ENCODE measurements at regions not wholly inside any gene's neighbourhood (a gene's known extent, or its start where the extent isn't known, plus 50 kb on each side); places are given as distances from the start of the nearest gene placed in this dataset.

DNA sequence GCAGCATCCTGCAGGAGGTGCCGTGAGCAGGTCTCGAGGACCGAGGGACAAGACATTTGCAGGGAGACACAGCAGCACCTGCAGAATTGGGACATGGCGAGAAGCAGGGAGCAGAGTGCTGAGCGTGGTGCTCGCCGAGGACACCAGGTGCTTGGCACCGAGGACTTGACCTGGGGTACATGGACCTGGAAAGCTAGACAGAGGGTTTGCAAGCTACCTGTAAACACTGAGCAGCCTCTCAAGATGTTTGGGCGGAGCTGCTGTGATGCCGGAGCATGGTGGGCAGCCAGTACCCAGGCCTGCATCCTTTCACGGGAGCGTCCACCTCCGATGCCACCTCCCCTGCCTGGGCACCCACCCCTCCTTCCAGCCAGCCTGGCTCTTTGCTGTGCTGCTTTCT, 773.2 kb downstream of the TBC1D22A start:
- no peak for DNase-seq (ENCODE audit: low read depth)
- TF ChIP-seq, protein P1, sequence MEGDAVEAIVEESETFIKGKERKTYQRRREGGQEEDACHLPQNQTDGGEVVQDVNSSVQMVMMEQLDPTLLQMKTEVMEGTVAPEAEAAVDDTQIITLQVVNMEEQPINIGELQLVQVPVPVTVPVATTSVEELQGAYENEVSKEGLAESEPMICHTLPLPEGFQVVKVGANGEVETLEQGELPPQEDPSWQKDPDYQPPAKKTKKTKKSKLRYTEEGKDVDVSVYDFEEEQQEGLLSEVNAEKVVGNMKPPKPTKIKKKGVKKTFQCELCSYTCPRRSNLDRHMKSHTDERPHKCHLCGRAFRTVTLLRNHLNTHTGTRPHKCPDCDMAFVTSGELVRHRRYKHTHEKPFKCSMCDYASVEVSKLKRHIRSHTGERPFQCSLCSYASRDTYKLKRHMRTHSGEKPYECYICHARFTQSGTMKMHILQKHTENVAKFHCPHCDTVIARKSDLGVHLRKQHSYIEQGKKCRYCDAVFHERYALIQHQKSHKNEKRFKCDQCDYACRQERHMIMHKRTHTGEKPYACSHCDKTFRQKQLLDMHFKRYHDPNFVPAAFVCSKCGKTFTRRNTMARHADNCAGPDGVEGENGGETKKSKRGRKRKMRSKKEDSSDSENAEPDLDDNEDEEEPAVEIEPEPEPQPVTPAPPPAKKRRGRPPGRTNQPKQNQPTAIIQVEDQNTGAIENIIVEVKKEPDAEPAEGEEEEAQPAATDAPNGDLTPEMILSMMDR (IDR thresholded peaks at IDR 0.05; ENCODE audit: control insufficient read depth, insufficient read depth, low read depth, low read length, missing control alignments): no peak
- H3K4me3 ChIP-seq (ENCODE audit: control insufficient read depth, low read depth, low read length): no peak overlapping the region

DNA sequence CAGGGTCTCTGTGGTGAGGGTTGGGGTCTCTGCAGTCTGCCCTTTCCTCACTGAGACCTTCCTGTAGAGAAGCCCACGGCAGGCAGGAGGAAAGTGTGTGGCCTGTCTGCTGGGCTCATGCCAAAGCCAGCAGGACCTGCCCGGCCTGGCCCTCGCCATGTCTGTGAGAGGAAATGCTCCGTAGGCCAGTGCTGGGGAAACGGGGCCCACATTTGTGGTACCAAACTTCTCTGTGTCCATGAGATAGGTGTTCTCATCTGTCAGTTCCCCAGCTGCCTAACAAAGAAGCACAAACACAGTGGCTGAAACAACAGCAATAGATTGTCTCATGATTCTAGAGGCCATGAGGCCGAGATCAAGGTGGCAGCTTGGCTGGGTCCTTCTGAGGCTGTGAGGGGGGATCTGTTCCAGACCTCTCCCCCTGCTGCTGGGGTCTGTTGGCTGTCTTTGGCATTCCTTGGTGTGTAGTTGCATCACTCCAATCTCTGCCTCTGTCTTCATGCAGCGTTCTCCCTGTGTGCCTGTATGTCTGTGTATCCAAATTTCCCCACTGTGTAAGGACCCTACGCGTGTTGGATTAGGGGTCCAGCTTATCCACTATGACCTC, 772.5 kb downstream of the TBC1D22A start:
- H3K4me3 ChIP-seq (ENCODE audit: control insufficient read depth, low read depth, low read length): no peak overlapping the region
- no peak for DNase-seq (ENCODE audit: low read depth)
- TF ChIP-seq, protein P1 (IDR thresholded peaks at IDR 0.05; ENCODE audit: control insufficient read depth, insufficient read depth, low read depth, low read length, missing control alignments): no peak

DNA sequence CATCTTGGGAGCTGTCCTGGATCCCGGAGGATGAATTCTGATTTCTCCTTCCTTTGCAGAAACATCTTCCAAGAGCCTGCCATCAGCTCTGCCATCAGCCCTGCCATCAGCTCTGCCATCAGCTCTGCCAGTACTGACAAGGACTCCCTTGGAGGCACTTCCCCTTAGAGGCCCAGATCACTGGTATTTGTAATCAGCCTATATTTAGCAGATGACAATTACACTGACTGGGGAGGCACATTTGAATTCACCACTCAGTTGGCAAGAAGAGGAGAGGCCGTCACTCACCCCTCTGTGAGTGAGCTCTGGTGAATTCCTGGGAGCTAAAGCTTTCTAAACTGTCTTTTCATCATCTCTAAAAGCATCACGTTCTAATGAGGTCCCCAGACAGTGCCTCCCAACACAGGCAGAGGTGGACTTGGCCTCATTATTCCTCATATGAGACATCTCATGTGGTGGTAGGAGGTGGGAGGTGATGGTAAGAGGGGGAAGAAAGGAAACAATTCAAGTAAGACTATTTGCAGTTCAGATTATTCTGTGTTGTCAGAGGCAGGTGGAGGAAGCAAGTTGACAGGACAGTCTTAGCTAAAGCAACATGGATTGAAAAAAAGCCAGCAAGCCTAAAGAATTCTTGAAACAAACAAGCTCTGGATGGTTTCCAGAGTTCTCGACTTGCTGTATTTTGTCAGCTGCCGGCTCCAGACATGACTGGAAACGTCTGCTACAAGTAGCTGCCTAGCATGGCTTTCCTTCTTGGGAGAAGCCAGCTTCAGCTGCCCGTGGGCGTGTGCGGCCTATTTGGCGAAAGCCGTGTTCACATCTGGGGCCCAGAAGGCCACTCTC, 771.7 kb downstream of the TBC1D22A start:
- TF ChIP-seq, protein P1 (IDR thresholded peaks at IDR 0.05; ENCODE audit: control insufficient read depth, insufficient read depth, low read depth, low read length, missing control alignments): no peak
- H3K4me3 ChIP-seq (ENCODE audit: control insufficient read depth, low read depth, low read length): no peak overlapping the region
- no peak for DNase-seq (ENCODE audit: low read depth)

DNA sequence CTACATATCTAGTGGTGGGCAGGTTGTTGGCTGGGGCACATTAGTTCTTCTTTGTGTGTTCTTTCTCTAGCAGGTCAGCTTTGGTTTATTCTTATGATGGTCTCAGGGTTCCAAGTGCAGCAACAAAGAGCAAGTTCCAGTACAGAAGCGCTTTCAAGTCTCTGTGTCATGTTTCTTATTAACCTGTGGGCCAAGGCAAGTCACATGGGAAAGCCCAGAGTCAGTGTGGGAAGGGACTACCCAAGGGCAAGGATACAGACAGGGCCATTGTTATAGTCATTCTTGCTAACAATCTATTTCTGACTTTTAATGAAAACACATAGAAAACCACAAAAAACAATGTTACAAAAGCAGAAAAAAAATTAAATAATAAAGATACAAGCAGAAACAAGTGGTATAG, 754.6 kb downstream of the TBC1D22A start:
- no peak for DNase-seq (ENCODE audit: low read depth)
- H3K4me3 ChIP-seq (ENCODE audit: control insufficient read depth, low read depth, low read length): no peak overlapping the region
- TF ChIP-seq, protein P1 (IDR thresholded peaks at IDR 0.05; ENCODE audit: control insufficient read depth, insufficient read depth, low read depth, low read length, missing control alignments): no peak

DNA sequence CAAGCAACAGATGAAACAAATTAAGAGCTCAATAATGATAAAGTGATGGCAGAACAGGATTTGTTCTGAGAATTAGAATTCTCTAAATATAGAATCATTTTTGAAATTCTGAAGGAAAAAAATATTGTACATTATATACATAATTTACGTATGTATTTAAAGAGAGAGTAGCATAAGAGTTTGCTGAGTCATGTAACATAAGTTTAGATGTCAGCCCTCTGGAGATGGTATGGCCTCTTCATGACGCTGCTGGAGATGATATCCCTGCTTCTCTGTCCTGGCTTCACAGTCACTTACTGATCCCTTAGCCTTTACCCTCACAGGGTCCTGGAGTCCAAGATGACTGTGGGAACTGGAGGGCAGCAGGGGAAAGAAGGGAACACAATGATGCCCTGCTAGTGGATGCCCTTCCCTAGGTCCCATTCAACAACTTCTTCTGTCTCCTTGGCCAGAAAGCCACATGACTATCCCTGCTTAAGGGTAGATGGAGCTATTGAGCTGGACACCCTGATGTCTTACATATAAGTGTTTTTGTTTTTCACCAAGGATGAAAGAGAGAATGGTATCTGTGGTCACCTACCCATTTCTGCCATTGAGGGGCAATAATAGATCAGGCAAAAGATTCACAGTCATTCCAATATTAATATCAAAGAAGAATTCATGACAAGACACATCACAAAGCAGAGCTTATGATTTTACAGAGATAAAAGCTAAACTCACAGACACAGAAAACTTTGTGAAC, 753.1 kb downstream of the TBC1D22A start:
- TF ChIP-seq, protein P1 (IDR thresholded peaks at IDR 0.05; ENCODE audit: control insufficient read depth, insufficient read depth, low read depth, low read length, missing control alignments): no peak
- no peak for DNase-seq (ENCODE audit: low read depth)
- no peak overlapping the region for H3K4me3 ChIP-seq (ENCODE audit: control insufficient read depth, low read depth, low read length)

DNA sequence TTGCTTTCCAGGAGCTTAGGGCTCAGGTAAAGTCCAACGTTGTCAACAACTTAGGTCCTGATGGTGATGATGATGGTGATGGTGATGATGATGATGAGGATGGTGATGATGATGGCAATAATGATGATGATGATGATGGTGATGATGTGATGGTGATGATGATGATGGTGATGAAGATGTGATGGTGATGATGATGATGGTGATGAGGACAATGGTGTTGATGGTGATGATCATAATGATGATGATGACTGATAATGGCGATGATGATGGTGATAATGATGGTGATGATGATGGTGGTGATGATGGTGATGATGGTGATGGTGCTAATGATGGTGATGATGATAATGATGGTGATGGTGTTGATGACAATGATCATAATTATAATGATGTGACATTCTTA, 750.2 kb downstream of the TBC1D22A start:
- TF ChIP-seq, protein P1 (IDR thresholded peaks at IDR 0.05; ENCODE audit: control insufficient read depth, insufficient read depth, low read depth, low read length, missing control alignments): no peak
- no peak for DNase-seq (ENCODE audit: low read depth)
- no peak overlapping the region for H3K4me3 ChIP-seq (ENCODE audit: control insufficient read depth, low read depth, low read length)

All from AG09309 (cell line).